Activated CD8-positive, alpha-beta T cell treated with anti-CD3 and anti-CD28 coated beads for 36 hours (primary cell): ENCODE measurements at regions not wholly inside any gene's neighbourhood (a gene's known extent, or its start where the extent isn't known, plus 50 kb on each side); places are given as distances from the start of the nearest gene placed in this dataset.

Source experiments
- ATAC-seq: fragments of 200-7000 bp; cut with Tn5 transposase; one replicate; pipeline ENCODE4 v1.10.0; 2021; ENCODE audit warnings: mild to moderate bottlenecking, moderate library complexity
- CTCF ChIA-PET: fragments of 350-600 bp; sonication (Branson Sonifier 250); formaldehyde crosslinking; loops from one replicate; lab custom pipeline; 2021; ENCODE audit warnings: antibody characterized with exemption; lab: Charles Lee
- POLR2A ChIA-PET: fragments of 350-600 bp; sonication (Branson Sonifier 250); formaldehyde crosslinking; loops from one replicate; lab custom pipeline; 2021; ENCODE audit warnings: antibody characterized with exemption; lab: Charles Lee
- DNase-seq: peaks from one replicate; pipeline ENCODE4 v3.0.0-alpha.2; 2020
- H3K27ac Mint-ChIP-seq: one replicate; pipeline ENCODE4 v1.8.0; 2021; ENCODE audit warnings: mild to moderate bottlenecking, mixed read lengths
- H3K27me3 Mint-ChIP-seq: one replicate; pipeline ENCODE4 v1.8.0; 2021; ENCODE audit warnings: mixed read lengths
- H3K36me3 Mint-ChIP-seq: one replicate; pipeline ENCODE4 v1.8.0; 2021; ENCODE audit warnings: low read depth, mixed read lengths
- H3K4me1 Mint-ChIP-seq: one replicate; pipeline ENCODE4 v1.8.0; 2021; ENCODE audit warnings: low read depth, mixed read lengths
- H3K4me3 Mint-ChIP-seq: one replicate; pipeline ENCODE4 v1.8.0; 2021; ENCODE audit warnings: mild to moderate bottlenecking, moderate library complexity, mixed read lengths
- H3K9me3 Mint-ChIP-seq: one replicate; pipeline ENCODE4 v1.8.0; 2021; ENCODE audit warnings: mixed read lengths
- intact Hi-C: fragments of 100-400 bp; cut with micrococcal nuclease; formaldehyde crosslinking; loops from one replicate; pipeline ENCODE4 v1.10.0; 2022
- TF ChIP-seq, protein P1 (sequence below): fragments of 200-600 bp; IDR thresholded peaks from one replicate; pipeline ENCODE4 v1.8.0; 2022; ENCODE audit warnings: antibody characterized with exemption, mild to moderate bottlenecking

DNA sequence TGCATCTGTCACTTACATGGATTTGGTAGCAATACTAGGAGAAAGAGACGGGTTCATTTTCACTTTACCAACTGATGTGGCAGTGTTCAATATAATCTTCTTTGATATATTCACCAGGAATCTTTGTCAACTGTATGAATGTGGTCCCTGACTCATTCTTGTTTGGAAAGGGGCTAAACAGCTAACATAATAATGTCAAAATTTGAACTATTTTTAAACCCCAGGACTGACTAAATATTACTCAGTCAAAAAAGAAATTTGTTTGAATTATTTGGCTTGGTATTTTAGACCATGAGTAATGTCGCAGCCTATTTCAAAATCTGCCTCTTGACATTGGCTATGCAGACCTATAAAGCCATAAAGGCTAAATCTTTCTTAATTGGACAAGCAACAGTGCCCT lies 413.7 kb upstream of the RGPD4 start:
- TF ChIP-seq, protein P1, sequence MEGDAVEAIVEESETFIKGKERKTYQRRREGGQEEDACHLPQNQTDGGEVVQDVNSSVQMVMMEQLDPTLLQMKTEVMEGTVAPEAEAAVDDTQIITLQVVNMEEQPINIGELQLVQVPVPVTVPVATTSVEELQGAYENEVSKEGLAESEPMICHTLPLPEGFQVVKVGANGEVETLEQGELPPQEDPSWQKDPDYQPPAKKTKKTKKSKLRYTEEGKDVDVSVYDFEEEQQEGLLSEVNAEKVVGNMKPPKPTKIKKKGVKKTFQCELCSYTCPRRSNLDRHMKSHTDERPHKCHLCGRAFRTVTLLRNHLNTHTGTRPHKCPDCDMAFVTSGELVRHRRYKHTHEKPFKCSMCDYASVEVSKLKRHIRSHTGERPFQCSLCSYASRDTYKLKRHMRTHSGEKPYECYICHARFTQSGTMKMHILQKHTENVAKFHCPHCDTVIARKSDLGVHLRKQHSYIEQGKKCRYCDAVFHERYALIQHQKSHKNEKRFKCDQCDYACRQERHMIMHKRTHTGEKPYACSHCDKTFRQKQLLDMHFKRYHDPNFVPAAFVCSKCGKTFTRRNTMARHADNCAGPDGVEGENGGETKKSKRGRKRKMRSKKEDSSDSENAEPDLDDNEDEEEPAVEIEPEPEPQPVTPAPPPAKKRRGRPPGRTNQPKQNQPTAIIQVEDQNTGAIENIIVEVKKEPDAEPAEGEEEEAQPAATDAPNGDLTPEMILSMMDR = no peak
- no peak for DNase-seq
- Mint-ChIP-seq H3K4me3 (no peak overlapping the region), H3K27me3 (no peaks in the 10 kb centered on the region), H3K9me3 (peaks cover 3% of the 10 kb centered on the region), H3K36me3 (no peaks in the 10 kb centered on the region), H3K4me1 (no peaks in the 10 kb centered on the region), H3K27ac (no peak overlapping the region)
- POLR2A ChIA-PET = no interaction called here
- intact Hi-C loops = no loop called here
- ATAC-seq = no peak
- CTCF ChIA-PET = no interaction called here

DNA sequence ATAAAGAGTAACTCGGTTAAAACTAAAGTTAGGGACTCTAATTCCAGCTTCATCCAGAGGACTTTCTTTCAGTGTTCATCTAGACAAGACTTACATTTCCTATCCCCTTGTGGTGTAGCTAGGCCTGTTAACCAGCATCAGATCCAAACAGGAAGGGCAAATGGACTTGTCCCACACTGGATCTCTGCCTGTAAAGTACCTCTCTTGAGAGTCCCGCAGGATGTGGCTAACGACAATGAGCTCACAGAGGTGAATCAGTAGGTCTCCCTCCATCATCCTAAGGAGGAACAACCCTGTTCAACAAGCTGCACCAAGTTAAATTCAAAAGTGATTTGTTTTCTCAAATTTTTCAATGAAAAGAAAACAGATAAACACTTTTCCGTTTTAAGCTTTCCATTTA lies 412.3 kb upstream of the RGPD4 start:
- POLR2A ChIA-PET = interaction anchor here (0.6 kb wide), 1 partner anchor 110 kb away, joined by 3 read pairs; no protein-coding TSS in a partner anchor
- Mint-ChIP-seq H3K9me3 (peaks cover 3% of the 10 kb centered on the region), H3K4me1 (no peaks in the 10 kb centered on the region), H3K4me3 (no peak overlapping the region), H3K27me3 (no peaks in the 10 kb centered on the region), H3K36me3 (no peaks in the 10 kb centered on the region), H3K27ac (no peak overlapping the region)
- CTCF ChIA-PET = no interaction called here
- TF ChIP-seq, protein P1 = no peak
- intact Hi-C loops = no loop called here
- DNase-seq (no peak), ATAC-seq (no peak)

DNA sequence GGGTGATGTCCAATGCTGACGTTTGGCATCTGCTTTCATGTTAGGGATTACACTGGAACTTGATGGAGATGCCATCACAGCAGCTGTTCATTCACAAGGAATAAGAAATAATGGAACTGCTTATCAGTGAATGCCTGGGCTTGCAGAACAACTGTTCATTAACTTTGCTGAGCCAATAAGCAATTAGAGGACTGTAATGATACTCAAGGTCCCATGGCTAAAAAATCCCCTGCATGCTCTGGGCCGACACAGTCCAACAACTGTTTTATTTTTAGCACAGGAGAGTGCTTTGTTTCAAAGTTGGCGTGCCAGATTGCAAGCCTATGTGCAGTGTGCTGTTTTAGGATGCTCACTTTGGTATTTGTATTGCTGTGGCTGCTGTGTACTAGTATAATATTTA lies 408.0 kb upstream of the RGPD4 start:
- TF ChIP-seq, protein P1 = no peak
- ChIA-PET CTCF (no interaction called here), POLR2A (no interaction called here)
- ATAC-seq (no peak), DNase-seq (no peak)
- Mint-ChIP-seq H3K27ac (no peak overlapping the region), H3K4me1 (no peaks in the 10 kb centered on the region), H3K9me3 (peaks cover 3% of the 10 kb centered on the region), H3K4me3 (no peak overlapping the region), H3K36me3 (no peaks in the 10 kb centered on the region), H3K27me3 (no peaks in the 10 kb centered on the region)
- intact Hi-C loops = no loop called here

DNA sequence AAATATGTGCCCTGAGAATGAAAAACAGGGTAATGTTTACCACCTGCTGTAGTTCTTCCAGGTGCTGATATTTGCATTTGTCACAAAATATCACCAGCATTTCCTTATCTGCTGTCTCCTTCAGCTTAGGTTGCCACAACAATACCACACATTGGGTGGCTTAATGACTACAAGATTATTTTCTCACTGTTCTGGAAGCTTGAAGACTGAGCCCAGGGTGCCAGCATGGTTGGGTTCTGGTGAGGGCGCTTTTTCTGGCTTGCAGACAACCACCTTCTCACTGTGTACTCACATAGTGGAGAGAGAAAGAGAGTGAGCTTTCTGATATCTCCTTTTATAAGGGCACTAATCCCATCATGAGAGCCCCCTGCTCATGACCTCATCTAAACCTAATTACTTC lies 407.5 kb upstream of the RGPD4 start:
- H3K27ac Mint-ChIP-seq = no peak overlapping the region
- CTCF ChIA-PET = no interaction called here
- POLR2A ChIA-PET = no interaction called here
- no peaks in the 10 kb centered on the region for H3K4me1 Mint-ChIP-seq
- TF ChIP-seq, protein P1 = no peak
- H3K4me3 Mint-ChIP-seq = no peak overlapping the region
- intact Hi-C loops = no loop called here
- no peaks in the 10 kb centered on the region for H3K36me3 Mint-ChIP-seq
- no peak for ATAC-seq
- H3K27me3 Mint-ChIP-seq = no peaks in the 10 kb centered on the region
- no peak for DNase-seq
- peaks cover 3% of the 10 kb centered on the region for H3K9me3 Mint-ChIP-seq

DNA sequence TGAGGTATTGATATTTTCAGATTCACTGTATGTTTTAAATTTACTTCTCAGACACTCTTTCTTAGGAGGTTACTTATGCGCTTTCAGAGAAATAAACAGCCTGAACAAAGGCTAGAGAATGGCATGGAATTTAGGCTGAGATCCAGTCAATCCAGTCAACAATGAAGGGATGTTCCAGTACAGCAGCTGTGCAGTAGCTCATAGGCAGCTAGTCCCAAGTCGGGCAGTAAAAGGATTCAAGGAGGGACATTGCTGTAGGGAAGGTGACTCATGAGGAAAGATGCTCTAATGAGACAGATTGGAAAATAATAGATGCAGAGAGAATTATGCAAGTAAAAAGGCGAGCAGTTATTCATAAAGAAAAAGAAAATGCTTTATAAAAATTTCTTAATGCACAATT lies 397.9 kb upstream of the RGPD4 start:
- TF ChIP-seq, protein P1 = no peak
- intact Hi-C loops = no loop called here
- no peaks in the 10 kb centered on the region for H3K9me3 Mint-ChIP-seq
- no peak overlapping the region for H3K27ac Mint-ChIP-seq
- no peak overlapping the region for H3K4me3 Mint-ChIP-seq
- no peak for DNase-seq
- no peak for ATAC-seq
- H3K27me3 Mint-ChIP-seq = no peaks in the 10 kb centered on the region
- no peaks in the 10 kb centered on the region for H3K4me1 Mint-ChIP-seq
- CTCF ChIA-PET = no interaction called here
- POLR2A ChIA-PET = no interaction called here
- no peaks in the 10 kb centered on the region for H3K36me3 Mint-ChIP-seq
